Gastrocnemius medialis (tissue), 4 donors: ENCODE measurements at regions not wholly inside any gene's neighbourhood (a gene's known extent, or its start where the extent isn't known, plus 50 kb on each side); places are given as distances from the start of the nearest gene placed in this dataset.

Experiments
- ATAC-seq, 2 donors: fragments of 150-250 bp; one replicate each; pipeline ENCODE4 v1.9.1; 2016
- DNase-seq, 2 donors: peaks; one replicate each; pipeline ENCODE4 v3.0.0-alpha.2; 2019
- H3K27ac ChIP-seq, 4 donors: fragments of 200-600 bp; sonication (generic); 1 replicate in 1 of 4; 2 replicates in 3 of 4; pipeline ENCODE4 v1.5.1; 2016 to 2018; ENCODE audit warnings: mild to moderate bottlenecking in 2 of 4, moderate library complexity in 1 of 4
- H3K27me3 ChIP-seq, 3 donors: fragments of 200-600 bp; sonication (generic) in 2 of 3; 1 replicate in 1 of 3; 2 replicates in 2 of 3; pipeline versions ENCODE4 v1.5.1 to v1.6.0; 2016 to 2019; ENCODE audit warnings: mild to moderate bottlenecking in 1 of 3, moderate library complexity in 1 of 3
- H3K36me3 ChIP-seq, 2 donors: fragments of 200-600 bp; sonication (generic) in 1 of 2; one replicate each; pipeline ENCODE4 v1.5.1; 2017 to 2018
- H3K4me1 ChIP-seq, 2 donors: fragments of 200-600 bp; sonication (generic) in 1 of 2; one replicate each; pipeline ENCODE4 v1.5.1; 2016 to 2017; ENCODE audit warnings: mild to moderate bottlenecking in 2 of 2
- H3K4me3 ChIP-seq, 4 donors: fragments of 200-600 bp; sonication (generic) in 3 of 4; 1 replicate in 1 of 4; 2 replicates in 3 of 4; pipeline ENCODE4 v1.5.1; 2016 to 2019; ENCODE audit warnings: mild to moderate bottlenecking in 2 of 4
- H3K9me3 ChIP-seq, 3 donors: fragments of 200-600 bp; sonication (generic) in 2 of 3; 1 replicate in 1 of 3; 2 replicates in 2 of 3; pipeline ENCODE4 v1.5.1; 2016 to 2019
- CTCF ChIP-seq, 5 experiments: fragments of 450-650 bp in 3 of 5; fragments of 200-600 bp in 2 of 5; sonication (generic) in 2 of 5; IDR thresholded peaks in 4 of 5; conservative IDR thresholded peaks in 1 of 5; 1 replicate in 4 of 5; 2 replicates in 1 of 5; pipeline ENCODE4 v1.5.1; 2016 to 2019; ENCODE audit warnings: antibody characterized with exemption in 5 of 5, mild to moderate bottlenecking in 3 of 5, moderate library complexity in 3 of 5
- POLR2A ChIP-seq, 2 donors: fragments of 450-650 bp; IDR thresholded peaks; one replicate each; pipeline ENCODE4 v1.6.1; 2017; ENCODE audit warnings: antibody characterized with exemption in 2 of 2, mild to moderate bottlenecking in 2 of 2, moderate library complexity in 2 of 2
- in situ Hi-C, 4 donors: fragments of 200-750 bp; cut with MboI; loops; one replicate each; pipeline versions ENCODE4 v1.15.0 to v1.8.0; 2017; ENCODE audit warnings: low sequenced_read_pairs in 4 of 4
- intact Hi-C: fragments of 100-400 bp; cut with DNase I; formaldehyde crosslinking; loops from one replicate; pipeline ENCODE4 v1.15.1; 2023; ENCODE audit warnings: low total_unique reads

- intact Hi-C loops (no loop called here), in situ Hi-C loops (no loop called here)
- H3K36me3 ChIP-seq, result no peaks in the 10 kb centered on the region
- H3K4me1 ChIP-seq, result peaks cover 8 to 12% of the 10 kb centered on the region in 2 donors
- H3K4me3 ChIP-seq, result no peak overlapping the region
- no peak for DNase-seq
- no peaks in the 10 kb centered on the region for H3K27me3 ChIP-seq
- no peak for ATAC-seq
- no peak overlapping the region for H3K27ac ChIP-seq
- TF ChIP-seq CTCF (IDR thresholded peaks at IDR 0.05 in 4 of 5, conservative IDR thresholded peaks at IDR 0.05 in 1 of 5), result no peak
- no peak for TF ChIP-seq POLR2A (IDR thresholded peaks at IDR 0.05)
- H3K9me3 ChIP-seq, result no peaks in the 10 kb centered on the region
These were observed 104.1 kb upstream of the SPRY4 start for GRCh38 chr5:142428773-142429473.

- H3K4me1 ChIP-seq, result peaks cover 8 to 12% of the 10 kb centered on the region in 2 donors
- H3K4me3 ChIP-seq, result no peak overlapping the region
- intact Hi-C loops, result no loop called here
These were observed 103.4 kb upstream of the SPRY4 start for GRCh38 chr5:142428036-142428772.

GRCh38 chr5:142427529-142427928 is 102.7 kb upstream of the SPRY4 start:
- intact Hi-C loops, result no loop called here
- ATAC-seq, result no peak
- H3K27ac ChIP-seq, result no peak overlapping the region

More at GRCh38 chr5:142428036-142428772, 103.4 kb upstream of the SPRY4 start:
- no peak for TF ChIP-seq CTCF (IDR thresholded peaks at IDR 0.05 in 4 of 5, conservative IDR thresholded peaks at IDR 0.05 in 1 of 5)
- TF ChIP-seq POLR2A (IDR thresholded peaks at IDR 0.05), result no peak
- no peaks in the 10 kb centered on the region for H3K27me3 ChIP-seq
- DNase-seq (no peak), ATAC-seq (no peak)
- H3K27ac ChIP-seq, result no peak overlapping the region
- H3K36me3 ChIP-seq, result no peaks in the 10 kb centered on the region
- H3K9me3 ChIP-seq, result no peaks in the 10 kb centered on the region
- in situ Hi-C loops, result no loop called here

GRCh38 chr5:142427015-142427364 is 102.2 kb upstream of the SPRY4 start:
- intact Hi-C loops (no loop called here), in situ Hi-C loops (no loop called here)
- DNase-seq (no peak), ATAC-seq (no peak)
- no peaks in the 10 kb centered on the region for H3K36me3 ChIP-seq
- H3K27ac ChIP-seq, result peak overlapping the region; percentile 35 to 61 (median 56)
- H3K27me3 ChIP-seq, result no peaks in the 10 kb centered on the region
- H3K4me1 ChIP-seq, result peaks cover 8 to 12% of the 10 kb centered on the region in 2 donors
- H3K9me3 ChIP-seq, result no peaks in the 10 kb centered on the region
- TF ChIP-seq POLR2A (IDR thresholded peaks at IDR 0.05) (no peak), CTCF (IDR thresholded peaks at IDR 0.05 in 4 of 5, conservative IDR thresholded peaks at IDR 0.05 in 1 of 5) (no peak)
- no peak overlapping the region for H3K4me3 ChIP-seq

More at GRCh38 chr5:142427529-142427928, 102.7 kb upstream of the SPRY4 start:
- Histone ChIP-seq H3K9me3 (no peaks in the 10 kb centered on the region), H3K4me1 (peaks cover 8 to 12% of the 10 kb centered on the region in 2 donors), H3K4me3 (no peak overlapping the region), H3K27me3 (no peaks in the 10 kb centered on the region), H3K36me3 (no peaks in the 10 kb centered on the region)
- in situ Hi-C loops, result no loop called here
- no peak for TF ChIP-seq CTCF (IDR thresholded peaks at IDR 0.05 in 4 of 5, conservative IDR thresholded peaks at IDR 0.05 in 1 of 5)
- no peak for TF ChIP-seq POLR2A (IDR thresholded peaks at IDR 0.05)
- no peak for DNase-seq
